ENCODE measurements at regions not wholly inside any gene's neighbourhood (a gene's known extent, or its start where the extent isn't known, plus 50 kb on each side); places are given as distances from the start of the nearest gene placed in this dataset.

DNA sequence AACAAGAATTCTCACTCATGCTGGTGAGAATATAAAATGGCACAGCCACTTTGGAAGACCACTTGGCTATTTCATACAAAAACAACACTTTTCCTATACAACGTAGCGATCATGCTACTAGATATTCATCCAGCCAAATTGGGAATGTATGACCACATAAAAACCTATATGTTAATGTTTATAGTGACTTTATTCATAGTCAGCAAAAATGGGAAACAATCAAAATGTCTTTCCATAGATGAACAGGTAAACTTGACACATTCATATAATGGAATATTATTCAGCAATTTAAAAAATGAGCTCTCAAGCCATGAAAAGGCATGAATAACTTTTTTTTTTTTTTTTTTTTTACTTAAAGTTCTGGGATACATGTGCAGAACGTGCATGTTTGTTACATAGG lies 445.2 kb downstream of the ZBBX start:
- Histone ChIP-seq H2AFZ (ENCODE audit: low read depth, low read length) (no peak overlapping the region), H3K79me2 (replicated peaks; ENCODE audit: insufficient read depth, low read length) (no peaks in the 10 kb centered on the region), H3K4me3 (ENCODE audit: low read length) (no peak overlapping the region), H3K9ac (ENCODE audit: low read length) (no peak overlapping the region), H3K9me3 (ENCODE audit: low read length) (peaks cover 3% of the 10 kb centered on the region), H3K27ac (ENCODE audit: low read length) (no peak overlapping the region), H3K36me3 (ENCODE audit: insufficient read depth, low read length) (no peaks in the 10 kb centered on the region), H3F3A (ENCODE audit: insufficient read depth, low read length, poor library complexity, severe bottlenecking) (no peaks in the 10 kb centered on the region), H3K4me2 (ENCODE audit: low read length) (no peak overlapping the region), H3K9me2 (ENCODE audit: insufficient read depth, low read length) (no peaks in the 10 kb centered on the region), H4K20me1 (ENCODE audit: insufficient read depth) (no peaks in the 10 kb centered on the region), H3K27me3 (ENCODE audit: insufficient read depth, low read depth, low read length) (no peaks in the 10 kb centered on the region)
- TF ChIP-seq, protein P1, sequence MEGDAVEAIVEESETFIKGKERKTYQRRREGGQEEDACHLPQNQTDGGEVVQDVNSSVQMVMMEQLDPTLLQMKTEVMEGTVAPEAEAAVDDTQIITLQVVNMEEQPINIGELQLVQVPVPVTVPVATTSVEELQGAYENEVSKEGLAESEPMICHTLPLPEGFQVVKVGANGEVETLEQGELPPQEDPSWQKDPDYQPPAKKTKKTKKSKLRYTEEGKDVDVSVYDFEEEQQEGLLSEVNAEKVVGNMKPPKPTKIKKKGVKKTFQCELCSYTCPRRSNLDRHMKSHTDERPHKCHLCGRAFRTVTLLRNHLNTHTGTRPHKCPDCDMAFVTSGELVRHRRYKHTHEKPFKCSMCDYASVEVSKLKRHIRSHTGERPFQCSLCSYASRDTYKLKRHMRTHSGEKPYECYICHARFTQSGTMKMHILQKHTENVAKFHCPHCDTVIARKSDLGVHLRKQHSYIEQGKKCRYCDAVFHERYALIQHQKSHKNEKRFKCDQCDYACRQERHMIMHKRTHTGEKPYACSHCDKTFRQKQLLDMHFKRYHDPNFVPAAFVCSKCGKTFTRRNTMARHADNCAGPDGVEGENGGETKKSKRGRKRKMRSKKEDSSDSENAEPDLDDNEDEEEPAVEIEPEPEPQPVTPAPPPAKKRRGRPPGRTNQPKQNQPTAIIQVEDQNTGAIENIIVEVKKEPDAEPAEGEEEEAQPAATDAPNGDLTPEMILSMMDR (IDR thresholded peaks at IDR 0.05; ENCODE audit: poor library complexity, severe bottlenecking), result no peak
- TF ChIP-seq MXI1 (conservative IDR thresholded peaks at IDR 0.05; ENCODE audit: poor library complexity, severe bottlenecking), result no peak
- TF ChIP-seq EZH2 (IDR thresholded peaks at IDR 0.05; ENCODE audit: borderline replicate concordance, insufficient read depth, low read length, poor library complexity, severe bottlenecking), result no peak
- TF ChIP-seq TAF1 (IDR thresholded peaks at IDR 0.05; ENCODE audit: low read depth), result no peak
- no peak for TF ChIP-seq RAD21 (conservative IDR thresholded peaks at IDR 0.05)

DNA sequence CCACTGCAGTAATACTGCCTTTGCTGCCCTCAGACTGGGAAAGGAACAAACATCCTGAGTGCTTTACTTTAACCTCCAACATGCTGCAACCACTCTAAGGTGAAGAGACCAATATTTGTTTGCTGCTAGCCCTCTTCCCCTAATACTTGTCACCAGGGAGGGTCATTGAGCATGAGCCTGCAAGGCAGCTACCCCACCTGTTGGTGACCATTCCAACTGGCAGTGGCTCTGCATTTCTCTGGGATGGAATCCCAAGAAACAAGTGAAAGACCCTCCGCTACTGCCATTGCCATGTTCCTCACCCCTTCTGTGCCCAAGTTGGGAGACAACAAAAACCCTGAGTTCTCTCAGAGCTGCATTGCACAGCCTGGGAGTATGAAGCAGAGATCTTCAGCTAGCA lies 462.7 kb downstream of the ZBBX start:
- no peak overlapping the region for H2AFZ ChIP-seq (ENCODE audit: low read depth, low read length)
- peaks cover 8% of the 10 kb centered on the region for H3K9me3 ChIP-seq (ENCODE audit: low read length)
- H3K27me3 ChIP-seq (ENCODE audit: insufficient read depth, low read depth, low read length), result no peaks in the 10 kb centered on the region
- TF ChIP-seq, protein P2, sequence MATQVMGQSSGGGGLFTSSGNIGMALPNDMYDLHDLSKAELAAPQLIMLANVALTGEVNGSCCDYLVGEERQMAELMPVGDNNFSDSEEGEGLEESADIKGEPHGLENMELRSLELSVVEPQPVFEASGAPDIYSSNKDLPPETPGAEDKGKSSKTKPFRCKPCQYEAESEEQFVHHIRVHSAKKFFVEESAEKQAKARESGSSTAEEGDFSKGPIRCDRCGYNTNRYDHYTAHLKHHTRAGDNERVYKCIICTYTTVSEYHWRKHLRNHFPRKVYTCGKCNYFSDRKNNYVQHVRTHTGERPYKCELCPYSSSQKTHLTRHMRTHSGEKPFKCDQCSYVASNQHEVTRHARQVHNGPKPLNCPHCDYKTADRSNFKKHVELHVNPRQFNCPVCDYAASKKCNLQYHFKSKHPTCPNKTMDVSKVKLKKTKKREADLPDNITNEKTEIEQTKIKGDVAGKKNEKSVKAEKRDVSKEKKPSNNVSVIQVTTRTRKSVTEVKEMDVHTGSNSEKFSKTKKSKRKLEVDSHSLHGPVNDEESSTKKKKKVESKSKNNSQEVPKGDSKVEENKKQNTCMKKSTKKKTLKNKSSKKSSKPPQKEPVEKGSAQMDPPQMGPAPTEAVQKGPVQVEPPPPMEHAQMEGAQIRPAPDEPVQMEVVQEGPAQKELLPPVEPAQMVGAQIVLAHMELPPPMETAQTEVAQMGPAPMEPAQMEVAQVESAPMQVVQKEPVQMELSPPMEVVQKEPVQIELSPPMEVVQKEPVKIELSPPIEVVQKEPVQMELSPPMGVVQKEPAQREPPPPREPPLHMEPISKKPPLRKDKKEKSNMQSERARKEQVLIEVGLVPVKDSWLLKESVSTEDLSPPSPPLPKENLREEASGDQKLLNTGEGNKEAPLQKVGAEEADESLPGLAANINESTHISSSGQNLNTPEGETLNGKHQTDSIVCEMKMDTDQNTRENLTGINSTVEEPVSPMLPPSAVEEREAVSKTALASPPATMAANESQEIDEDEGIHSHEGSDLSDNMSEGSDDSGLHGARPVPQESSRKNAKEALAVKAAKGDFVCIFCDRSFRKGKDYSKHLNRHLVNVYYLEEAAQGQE (IDR thresholded peaks at IDR 0.05; ENCODE audit: borderline replicate concordance), result no peak
- TF ChIP-seq EP300 (conservative IDR thresholded peaks at IDR 0.05; ENCODE audit: poor library complexity, severe bottlenecking) (no peak), TAF1 (IDR thresholded peaks at IDR 0.05; ENCODE audit: low read depth) (no peak), RAD21 (conservative IDR thresholded peaks at IDR 0.05) (no peak), POLR2AphosphoS5 (IDR thresholded peaks at IDR 0.05) (no peak), EZH2 (IDR thresholded peaks at IDR 0.05; ENCODE audit: borderline replicate concordance, insufficient read depth, low read length, poor library complexity, severe bottlenecking) (no peak), MXI1 (conservative IDR thresholded peaks at IDR 0.05; ENCODE audit: poor library complexity, severe bottlenecking) (no peak), SMC3 (conservative IDR thresholded peaks at IDR 0.05; ENCODE audit: poor library complexity) (no peak)
- TF ChIP-seq, protein P1 (IDR thresholded peaks at IDR 0.05; ENCODE audit: poor library complexity, severe bottlenecking), result no peak
- no peak overlapping the region for H3K4me2 ChIP-seq (ENCODE audit: low read length)
- H3K9me2 ChIP-seq (ENCODE audit: insufficient read depth, low read length), result no peaks in the 10 kb centered on the region
- H3K36me3 ChIP-seq (ENCODE audit: insufficient read depth, low read length), result no peaks in the 10 kb centered on the region
- no peaks in the 10 kb centered on the region for H3K79me2 ChIP-seq (replicated peaks; ENCODE audit: insufficient read depth, low read length)
- H3F3A ChIP-seq (ENCODE audit: insufficient read depth, low read length, poor library complexity, severe bottlenecking), result no peaks in the 10 kb centered on the region
- no peak overlapping the region for H3K9ac ChIP-seq (ENCODE audit: low read length)
- H4K20me1 ChIP-seq (ENCODE audit: insufficient read depth), result no peaks in the 10 kb centered on the region
- H3K27ac ChIP-seq (ENCODE audit: low read length), result no peak overlapping the region
- H3K4me3 ChIP-seq (ENCODE audit: low read length), result no peak overlapping the region

All from neural cell (in vitro differentiated cells).